ENCODE measurements at regions not wholly inside any gene's neighbourhood (a gene's known extent, or its start where the extent isn't known, plus 50 kb on each side); places are given as distances from the start of the nearest gene placed in this dataset.
A peak's percentile ranks its signal among the peaks of the same experiment; 100 is the strongest.
"Not testable (repeated sequence)": the region's sequence is repeated elsewhere in the genome, so short reads cannot be mapped to it uniquely, and the experiment has no call there.

DNA sequence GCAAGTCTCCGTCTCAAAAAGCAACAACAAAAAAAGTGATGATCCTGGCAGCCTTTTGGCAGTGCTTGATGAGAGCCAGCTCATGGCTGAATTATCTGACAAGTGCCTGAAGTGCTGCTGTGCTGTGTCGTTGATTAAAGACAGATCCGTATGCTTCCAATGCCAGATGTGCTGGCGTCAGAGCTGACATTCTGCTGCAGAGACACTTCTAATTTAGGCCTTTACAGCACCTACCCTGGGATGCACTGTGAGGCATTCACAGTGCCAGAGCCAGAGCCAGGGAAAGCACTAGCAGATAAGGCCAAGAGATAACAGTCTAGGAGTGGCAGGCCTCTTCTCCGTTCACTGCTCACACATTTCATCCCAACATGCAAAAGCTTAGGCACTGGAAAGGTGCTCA, 995.5 kb downstream of the RAB28 start:
- WGBS, 4 donors, result 7 to 16% (median 11%) methylated on average over 2 to 5 of the region's 5 CpGs
- intact Hi-C loops (cut with DNase I), result loop anchor here in 6 of 10 donors (1.0 to 10.0 kb wide), 7 partner anchors 99 to 314 kb away; no protein-coding TSS in a partner anchor
- DNase-seq, result peak; percentile 64 to 89 (median 78)
- Histone ChIP-seq H3K9me3 (peaks cover 0 to 18% (median 0%) of the 10 kb centered on the region in 12 donors), H3K4me3 (no peak overlapping the region), H3K36me3 (no peaks in the 10 kb centered on the region), H3K27ac (peak overlapping the region in 11 of 12 donors; percentile 30 to 86 (median 63)), H3K4me1 (peaks cover 0 to 8% (median 0%) of the 10 kb centered on the region in 12 donors), H3K27me3 (no peaks in the 10 kb centered on the region)
- TF ChIP-seq, protein P1, sequence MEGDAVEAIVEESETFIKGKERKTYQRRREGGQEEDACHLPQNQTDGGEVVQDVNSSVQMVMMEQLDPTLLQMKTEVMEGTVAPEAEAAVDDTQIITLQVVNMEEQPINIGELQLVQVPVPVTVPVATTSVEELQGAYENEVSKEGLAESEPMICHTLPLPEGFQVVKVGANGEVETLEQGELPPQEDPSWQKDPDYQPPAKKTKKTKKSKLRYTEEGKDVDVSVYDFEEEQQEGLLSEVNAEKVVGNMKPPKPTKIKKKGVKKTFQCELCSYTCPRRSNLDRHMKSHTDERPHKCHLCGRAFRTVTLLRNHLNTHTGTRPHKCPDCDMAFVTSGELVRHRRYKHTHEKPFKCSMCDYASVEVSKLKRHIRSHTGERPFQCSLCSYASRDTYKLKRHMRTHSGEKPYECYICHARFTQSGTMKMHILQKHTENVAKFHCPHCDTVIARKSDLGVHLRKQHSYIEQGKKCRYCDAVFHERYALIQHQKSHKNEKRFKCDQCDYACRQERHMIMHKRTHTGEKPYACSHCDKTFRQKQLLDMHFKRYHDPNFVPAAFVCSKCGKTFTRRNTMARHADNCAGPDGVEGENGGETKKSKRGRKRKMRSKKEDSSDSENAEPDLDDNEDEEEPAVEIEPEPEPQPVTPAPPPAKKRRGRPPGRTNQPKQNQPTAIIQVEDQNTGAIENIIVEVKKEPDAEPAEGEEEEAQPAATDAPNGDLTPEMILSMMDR (IDR thresholded peaks at IDR 0.05), result no peak
- TF ChIP-seq POLR2A (IDR thresholded peaks at IDR 0.05), result no peak
- peak; percentile 97 to 99 (median 98) for ATAC-seq

DNA sequence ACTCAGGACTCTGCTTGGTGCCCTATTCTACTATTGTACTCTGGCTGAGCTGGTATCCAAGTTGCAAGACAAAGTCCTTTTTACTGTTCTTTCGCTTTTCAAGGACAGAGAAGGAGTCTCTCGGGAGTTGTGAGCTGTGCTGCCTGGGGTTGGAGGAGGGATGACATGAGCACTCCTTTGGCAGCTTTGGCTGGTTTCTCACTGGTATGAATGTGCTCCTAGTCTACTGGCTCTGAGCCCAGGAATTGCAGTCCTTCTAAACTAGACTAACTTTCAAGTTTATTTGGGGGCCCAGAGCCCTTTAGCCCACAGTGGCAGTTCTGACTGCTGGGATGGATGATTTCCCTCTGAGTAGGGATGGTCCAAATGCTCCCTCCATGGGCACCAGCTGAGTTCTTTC, 997.1 kb downstream of the RAB28 start:
- Histone ChIP-seq H3K27ac (peak overlapping the region in 10 of 12 donors; percentile 36 to 86 (median 72)), H3K4me1 (peaks cover 0 to 8% (median 0%) of the 10 kb centered on the region in 12 donors), H3K4me3 (no peak overlapping the region), H3K9me3 (peaks cover 0 to 20% (median 0%) of the 10 kb centered on the region in 12 donors), H3K27me3 (no peaks in the 10 kb centered on the region), H3K36me3 (no peaks in the 10 kb centered on the region)
- 34 to 54% (median 52%) methylated on average over 2 of the region's 2 CpGs for WGBS, 4 donors
- ATAC-seq, result peak; percentile 32 to 71 (median 58)
- intact Hi-C loops (cut with DNase I), result loop anchor here in 5 of 10 donors (10.0 kb wide), 4 partner anchors 138 to 312 kb away; no protein-coding TSS in a partner anchor
- TF ChIP-seq, protein P1 (IDR thresholded peaks at IDR 0.05), result no peak
- no peak for TF ChIP-seq POLR2A (IDR thresholded peaks at IDR 0.05)
- DNase-seq, result peak in 4 of 5 donors; percentile 23 to 74 (median 49)

DNA sequence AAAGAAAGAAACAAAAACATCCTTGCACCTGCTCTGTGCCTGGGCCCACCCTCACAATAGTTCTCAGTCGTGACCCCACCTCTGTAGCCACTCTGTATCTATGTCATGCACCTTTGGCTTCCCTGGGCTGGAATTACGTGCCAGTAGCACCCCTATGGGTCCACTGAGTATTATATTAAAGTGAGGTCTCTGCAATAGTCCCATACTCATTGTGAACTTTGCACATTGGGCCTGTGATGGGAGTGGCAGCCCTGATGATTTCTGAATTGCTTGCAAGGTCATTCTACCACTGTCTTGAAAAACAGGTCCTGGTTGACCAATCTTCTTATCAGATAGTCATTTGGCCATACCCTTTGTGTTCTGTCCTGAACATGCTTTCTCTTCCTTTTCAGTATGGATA, 1012.1 kb downstream of the RAB28 start:
- ATAC-seq (no peak), DNase-seq (no peak)
- TF ChIP-seq, protein P1 (IDR thresholded peaks at IDR 0.05), result no peak
- no peak for TF ChIP-seq POLR2A (IDR thresholded peaks at IDR 0.05)
- H3K27me3 ChIP-seq, result no peaks in the 10 kb centered on the region
- H3K9me3 ChIP-seq, result no peaks in the 10 kb centered on the region
- H3K27ac ChIP-seq, result no peak overlapping the region
- H3K4me3 ChIP-seq, result no peak overlapping the region
- H3K36me3 ChIP-seq, result no peaks in the 10 kb centered on the region
- no peaks in the 10 kb centered on the region for H3K4me1 ChIP-seq
- intact Hi-C loops (cut with DNase I), result no loop called here
- 63 to 72% (median 70%) methylated on average over 2 of the region's 2 CpGs for WGBS, 4 donors

DNA sequence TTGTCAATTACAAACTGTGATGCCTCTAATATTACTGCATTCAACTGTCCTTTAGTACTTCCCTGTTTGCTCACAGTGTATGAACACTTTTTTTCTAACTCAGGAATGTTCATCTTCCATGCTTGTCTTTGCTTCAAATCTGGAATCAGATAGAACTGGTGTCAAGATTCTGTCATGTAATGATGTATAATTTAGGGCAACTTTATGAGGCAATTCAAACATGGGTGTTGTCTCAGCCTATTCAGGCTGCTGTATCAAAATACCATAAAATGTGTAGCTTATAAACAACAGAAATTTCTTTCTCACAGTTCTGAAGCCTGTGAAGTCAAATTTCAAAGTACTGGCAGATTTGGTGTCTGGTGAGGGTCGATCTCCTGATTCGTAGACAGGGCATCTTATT, 1012.9 kb downstream of the RAB28 start:
- no peaks in the 10 kb centered on the region for H3K36me3 ChIP-seq
- WGBS, 4 donors, result 78 to 91% (median 83%) methylated on average over 2 of the region's 2 CpGs
- no peaks in the 10 kb centered on the region for H3K27me3 ChIP-seq
- DNase-seq, result no peak
- ATAC-seq, result no peak
- H3K4me3 ChIP-seq, result no peak overlapping the region
- no peak overlapping the region for H3K27ac ChIP-seq
- intact Hi-C loops (cut with DNase I), result no loop called here
- TF ChIP-seq POLR2A (IDR thresholded peaks at IDR 0.05), result no peak
- TF ChIP-seq, protein P1 (IDR thresholded peaks at IDR 0.05), result no peak
- no peaks in the 10 kb centered on the region for H3K9me3 ChIP-seq
- H3K4me1 ChIP-seq, result no peaks in the 10 kb centered on the region

DNA sequence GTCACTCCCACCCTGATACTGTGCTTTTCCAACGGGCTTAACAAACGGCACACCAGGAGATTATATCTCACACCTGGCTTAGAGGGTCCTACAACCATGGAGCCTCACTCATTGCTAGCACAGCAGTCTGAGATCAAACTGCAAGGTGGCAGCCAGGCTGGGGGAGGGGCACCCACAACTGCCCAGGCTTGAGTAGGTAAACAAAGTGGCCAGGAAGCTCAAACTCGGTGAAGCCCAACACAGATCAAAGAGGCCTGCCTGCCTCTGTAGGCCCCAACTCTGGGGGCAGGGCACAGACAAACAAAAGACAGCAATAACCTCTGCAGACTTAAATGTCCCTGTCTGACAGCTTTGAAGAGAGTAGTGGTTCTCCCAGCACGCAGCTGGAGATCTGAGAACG, 1022.6 kb downstream of the RAB28 start:
- ATAC-seq; intact Hi-C loops (cut with DNase I): not testable (repeated sequence)
- WGBS, 4 donors, result 79 to 92% (median 83%) methylated on average over 3 to 4 of the region's 5 CpGs

More for the DNA sequence above, 1022.6 kb downstream of the RAB28 start:
- H3K4me3 ChIP-seq, H3K9me3 ChIP-seq, H3K27me3 ChIP-seq, H3K36me3 ChIP-seq, H3K27ac ChIP-seq, DNase-seq, H3K4me1 ChIP-seq: not testable (repeated sequence)

All from heart left ventricle (tissue), 16 donors.